Stomach (tissue), 8 donors: ENCODE measurements at regions not wholly inside any gene's neighbourhood (a gene's known extent, or its start where the extent isn't known, plus 50 kb on each side); places are given as distances from the start of the nearest gene placed in this dataset.

Source experiments
- DNase-seq, 2 donors: peaks; one replicate each; pipeline versions ENCODE4 v3.0.0 to v3.0.0-alpha.2; 2013 to 2019
- H3K27ac ChIP-seq, 5 donors: fragments of 200-600 bp in 4 of 5; sonication (generic) in 4 of 5; one replicate each; pipeline ENCODE4 v1.5.1; 2013 to 2019; ENCODE audit warnings: mild to moderate bottlenecking in 1 of 5, moderate library complexity in 1 of 5
- H3K27me3 ChIP-seq, 3 donors: fragments of 200-600 bp; sonication (generic); one replicate each; pipeline ENCODE4 v1.5.1; 2017 to 2019; ENCODE audit warnings: mixed run types in 1 of 3
- H3K36me3 ChIP-seq, 4 donors: fragments of 200-600 bp; sonication (generic); 1 replicate in 3 of 4; 2 replicates in 1 of 4; pipeline ENCODE4 v1.5.1; 2016 to 2019
- H3K4me1 ChIP-seq, 4 donors: fragments of 200-600 bp; sonication (generic); one replicate each; pipeline ENCODE4 v1.5.1; 2016 to 2019
- H3K4me3 ChIP-seq, 4 donors: fragments of 200-600 bp; sonication (generic) in 3 of 4; one replicate each; pipeline ENCODE4 v1.5.1; 2016 to 2019; ENCODE audit warnings: mild to moderate bottlenecking in 1 of 4
- H3K9me3 ChIP-seq, 4 donors: fragments of 200-600 bp; sonication (generic); one replicate each; pipeline ENCODE4 v1.5.1; 2016 to 2019
- EP300 ChIP-seq: sonication (generic); formaldehyde crosslinking; IDR thresholded peaks from one replicate; pipeline ENCODE4 v1.6.1; 2017; ENCODE audit warnings: antibody characterized with exemption
- POLR2A ChIP-seq, 4 donors: fragments of 450-650 bp; IDR thresholded peaks; one replicate each; pipeline ENCODE4 v1.6.1; 2016; ENCODE audit warnings: antibody characterized with exemption in 4 of 4, control low read depth in 2 of 4, mild to moderate bottlenecking in 1 of 4, moderate library complexity in 1 of 4
- POLR2AphosphoS5 ChIP-seq, 3 donors: sonication (generic); formaldehyde crosslinking; IDR thresholded peaks; one replicate each; pipeline ENCODE4 v1.6.1; 2016; ENCODE audit warnings: antibody characterized with exemption in 3 of 3
- WGBS, 5 donors: extraction: QIAGEN DNeasy Blood & Tissue Kit in 3 of 5; methylation state at CpG; one replicate each; pipeline versions ENCODE4 v1.1.5 to v1.1.7; 2013 to 2018; 5-methylcytosine and 5-hydroxymethylcytosine counted together
- intact Hi-C: fragments of 100-400 bp; cut with DNase I; formaldehyde crosslinking; loops from one replicate; pipeline ENCODE4 v1.15.1; 2023; ENCODE audit warnings: low total_unique reads
- TF ChIP-seq, protein P1 (sequence below), 7 experiments: fragments of 450-650 bp in 4 of 7; fragments of 200-600 bp in 3 of 7; sonication (generic) in 3 of 7; IDR thresholded peaks; one replicate each; pipeline ENCODE4 v1.5.1; 2016 to 2019; ENCODE audit warnings: antibody characterized with exemption in 7 of 7, control low read depth in 2 of 7, mild to moderate bottlenecking in 1 of 7
- donor health status: healthy with polysubstance abuse.
- donor health status: Bipolar disorder and iron deficiency.
- donor health status: healthy.

DNA sequence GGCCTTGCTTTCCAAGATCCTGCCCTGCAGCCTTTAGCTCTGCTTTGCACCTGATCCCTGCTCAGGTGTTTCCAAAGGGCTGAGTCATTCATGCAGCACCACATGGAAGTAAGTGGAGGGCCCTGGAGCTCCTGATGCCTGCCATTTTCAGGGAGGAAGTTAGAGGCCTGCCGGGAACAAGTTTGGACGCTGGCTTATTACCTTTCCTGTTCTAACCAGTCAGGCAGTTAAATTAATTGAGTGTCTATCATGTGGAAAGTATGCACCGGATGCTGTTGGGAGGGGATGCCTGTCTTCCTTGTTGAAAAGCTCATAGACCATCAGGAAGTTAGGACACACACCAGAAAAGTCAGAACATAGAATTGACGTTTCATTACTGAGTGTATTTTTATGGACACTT is 73.7 kb upstream of the PLET1 start:
- Histone ChIP-seq H3K36me3 (peaks cover 0 to 4% (median 0%) of the 10 kb centered on the region in 4 donors), H3K9me3 (peaks cover 0 to 5% (median 0%) of the 10 kb centered on the region in 4 donors), H3K27ac (no peak overlapping the region), H3K4me3 (no peak overlapping the region), H3K27me3 (no peaks in the 10 kb centered on the region), H3K4me1 (no peaks in the 10 kb centered on the region)
- WGBS, 5 donors = 52 to 89% (median 81%) methylated on average over 4 of the region's 4 CpGs
- intact Hi-C loops = no loop called here
- no peak for TF ChIP-seq POLR2AphosphoS5 (IDR thresholded peaks at IDR 0.05)
- TF ChIP-seq, protein P1, sequence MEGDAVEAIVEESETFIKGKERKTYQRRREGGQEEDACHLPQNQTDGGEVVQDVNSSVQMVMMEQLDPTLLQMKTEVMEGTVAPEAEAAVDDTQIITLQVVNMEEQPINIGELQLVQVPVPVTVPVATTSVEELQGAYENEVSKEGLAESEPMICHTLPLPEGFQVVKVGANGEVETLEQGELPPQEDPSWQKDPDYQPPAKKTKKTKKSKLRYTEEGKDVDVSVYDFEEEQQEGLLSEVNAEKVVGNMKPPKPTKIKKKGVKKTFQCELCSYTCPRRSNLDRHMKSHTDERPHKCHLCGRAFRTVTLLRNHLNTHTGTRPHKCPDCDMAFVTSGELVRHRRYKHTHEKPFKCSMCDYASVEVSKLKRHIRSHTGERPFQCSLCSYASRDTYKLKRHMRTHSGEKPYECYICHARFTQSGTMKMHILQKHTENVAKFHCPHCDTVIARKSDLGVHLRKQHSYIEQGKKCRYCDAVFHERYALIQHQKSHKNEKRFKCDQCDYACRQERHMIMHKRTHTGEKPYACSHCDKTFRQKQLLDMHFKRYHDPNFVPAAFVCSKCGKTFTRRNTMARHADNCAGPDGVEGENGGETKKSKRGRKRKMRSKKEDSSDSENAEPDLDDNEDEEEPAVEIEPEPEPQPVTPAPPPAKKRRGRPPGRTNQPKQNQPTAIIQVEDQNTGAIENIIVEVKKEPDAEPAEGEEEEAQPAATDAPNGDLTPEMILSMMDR (IDR thresholded peaks at IDR 0.05) = no peak
- TF ChIP-seq POLR2A (IDR thresholded peaks at IDR 0.05) = no peak
- no peak for TF ChIP-seq EP300
- no peak for DNase-seq

DNA sequence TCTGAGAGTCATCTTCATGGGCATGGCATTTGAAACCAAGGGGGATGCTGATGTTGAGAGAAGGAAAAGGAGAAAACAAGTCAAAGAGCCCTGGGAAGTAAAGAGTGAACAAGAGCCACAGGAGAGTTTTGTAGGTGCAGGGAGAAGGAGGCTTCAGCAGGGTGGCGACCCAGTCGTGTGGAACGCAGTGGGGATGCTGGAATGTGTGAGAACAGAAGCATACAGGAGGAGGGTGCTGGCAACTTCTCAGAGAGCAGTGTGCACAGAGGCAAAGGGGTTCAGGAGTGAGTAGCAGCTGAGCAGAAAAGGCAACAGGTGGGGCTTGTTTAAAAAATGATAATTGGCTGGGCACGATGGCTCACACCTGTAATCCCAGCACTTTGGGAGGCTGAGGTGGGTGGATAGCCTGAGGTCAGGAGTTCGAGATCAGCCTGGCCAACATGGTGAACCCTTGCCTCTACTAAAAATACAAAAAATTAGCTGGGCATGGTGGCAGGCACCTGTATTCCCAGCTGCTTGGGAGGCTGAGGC is 75.8 kb upstream of the PLET1 start:
- H3K4me3 ChIP-seq = no peak overlapping the region
- no peaks in the 10 kb centered on the region for H3K4me1 ChIP-seq
- H3K27me3 ChIP-seq = no peaks in the 10 kb centered on the region
- intact Hi-C loops = no loop called here
- no peak overlapping the region for H3K27ac ChIP-seq
- H3K9me3 ChIP-seq = peaks cover 0 to 5% (median 0%) of the 10 kb centered on the region in 4 donors
- 81 to 88% (median 82%) methylated on average over 5 of the region's 5 CpGs for WGBS, 5 donors
- TF ChIP-seq EP300 (no peak), POLR2A (IDR thresholded peaks at IDR 0.05) (no peak)
- H3K36me3 ChIP-seq = peaks cover 0 to 4% (median 0%) of the 10 kb centered on the region in 4 donors
- no peak for DNase-seq

DNA sequence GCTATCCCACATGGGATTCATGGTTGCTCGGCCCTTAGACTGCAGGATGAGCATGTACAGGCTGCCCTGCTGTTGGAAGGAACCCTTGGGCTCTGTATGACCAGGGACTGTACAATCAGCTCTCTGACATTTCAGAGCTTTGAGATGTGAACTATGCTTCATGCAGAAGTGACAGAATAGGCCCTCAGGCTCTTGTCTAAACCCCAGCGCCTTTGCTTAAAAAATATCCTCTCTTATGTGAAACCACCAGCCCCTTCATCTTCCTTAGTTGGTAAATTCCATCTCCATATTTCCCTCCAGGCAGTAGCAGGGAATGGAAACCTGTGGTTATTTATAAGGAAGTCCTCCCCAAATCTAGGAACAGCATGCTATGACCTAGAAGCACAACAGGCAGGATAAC is 78.9 kb upstream of the PLET1 start:
- Histone ChIP-seq H3K4me1 (peaks cover 14 to 22% (median 19%) of the 10 kb centered on the region in 4 donors), H3K27ac (no peak overlapping the region), H3K36me3 (peaks cover 0 to 4% (median 0%) of the 10 kb centered on the region in 4 donors), H3K9me3 (peaks cover 0 to 5% (median 0%) of the 10 kb centered on the region in 4 donors), H3K4me3 (no peak overlapping the region), H3K27me3 (no peaks in the 10 kb centered on the region)
- intact Hi-C loops = no loop called here
- TF ChIP-seq EP300 (no peak), POLR2AphosphoS5 (IDR thresholded peaks at IDR 0.05) (no peak), POLR2A (IDR thresholded peaks at IDR 0.05) (no peak)
- TF ChIP-seq, protein P1 (IDR thresholded peaks at IDR 0.05) = no peak
- DNase-seq = no peak
- WGBS, 5 donors = 80 to 95% (median 90%) methylated on average over 2 of the region's 2 CpGs

DNA sequence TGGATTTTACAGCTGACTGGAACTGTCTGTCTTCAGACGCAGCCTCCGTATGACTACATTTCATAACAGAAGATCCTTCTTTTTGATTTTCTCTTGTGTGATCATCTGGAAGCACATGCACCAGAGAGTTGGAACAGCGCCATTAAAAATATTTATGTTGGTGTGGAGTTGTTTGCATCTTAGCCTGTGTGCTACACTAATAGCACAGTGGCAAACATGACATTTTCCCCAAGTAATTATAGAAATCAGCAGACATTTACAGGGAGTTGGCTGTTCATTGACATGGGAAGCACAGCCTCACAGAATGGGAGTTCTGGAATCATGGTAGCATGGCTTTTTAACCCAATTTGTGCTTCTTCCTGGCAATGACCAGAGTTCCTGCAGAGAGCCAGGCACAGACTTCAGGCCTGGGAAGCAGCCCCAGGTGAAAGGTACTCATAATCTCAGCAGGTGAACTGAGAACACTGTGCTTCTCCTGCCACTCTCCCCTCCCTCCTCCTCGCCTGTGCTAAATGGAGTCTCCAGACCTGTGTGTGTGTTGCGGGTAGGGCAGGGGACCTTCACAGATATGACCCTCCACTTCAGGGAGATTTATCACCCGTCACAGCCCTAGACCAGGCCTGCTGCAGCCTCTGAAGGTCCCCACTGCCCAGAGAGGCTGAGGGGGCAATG is 82.8 kb upstream of the PLET1 start:
- Histone ChIP-seq H3K4me1 (peaks cover 24 to 36% (median 33%) of the 10 kb centered on the region in 4 donors), H3K9me3 (no peaks in the 10 kb centered on the region), H3K4me3 (no peak overlapping the region), H3K27me3 (no peaks in the 10 kb centered on the region), H3K27ac (peak overlapping the region; percentile 25 to 55 (median 45)), H3K36me3 (peaks cover 0 to 4% (median 0%) of the 10 kb centered on the region in 4 donors)
- intact Hi-C loops = no loop called here
- TF ChIP-seq POLR2AphosphoS5 (IDR thresholded peaks at IDR 0.05) (no peak), EP300 (no peak), POLR2A (IDR thresholded peaks at IDR 0.05) (no peak)
- TF ChIP-seq, protein P1 (IDR thresholded peaks at IDR 0.05) = no peak
- DNase-seq = peak in 1 of 2 donors; percentile 65
- 31 to 53% (median 44%) methylated on average over 6 of the region's 6 CpGs for WGBS, 5 donors

DNA sequence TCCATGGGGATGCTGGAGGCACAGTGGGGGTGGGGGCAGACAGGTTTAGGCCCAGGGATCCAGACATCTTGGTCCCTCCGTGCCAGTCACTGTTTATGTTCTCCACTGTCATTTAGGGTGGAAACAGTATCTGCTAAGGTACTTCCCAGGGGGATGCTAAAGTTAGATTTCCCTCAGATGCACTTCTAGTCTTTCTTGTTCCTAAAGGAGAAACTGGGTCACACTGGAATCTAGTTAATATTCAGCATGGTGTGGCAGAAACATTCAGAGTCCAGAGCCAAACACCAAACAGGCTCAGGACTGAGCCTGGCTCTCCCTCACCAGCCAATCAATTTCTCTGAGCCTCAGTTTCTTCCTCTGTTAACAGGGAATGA is 83.4 kb upstream of the PLET1 start:
- Histone ChIP-seq H3K9me3 (no peaks in the 10 kb centered on the region), H3K4me1 (peaks cover 24 to 36% (median 33%) of the 10 kb centered on the region in 4 donors), H3K27ac (peak overlapping the region; percentile 25 to 55 (median 45)), H3K36me3 (no peaks in the 10 kb centered on the region), H3K4me3 (no peak overlapping the region), H3K27me3 (no peaks in the 10 kb centered on the region)
- WGBS, 5 donors = 40 to 62% (median 47%) methylated on average over 1 of the region's 1 CpG
- intact Hi-C loops = no loop called here
- TF ChIP-seq POLR2A (IDR thresholded peaks at IDR 0.05) = no peak
- TF ChIP-seq EP300 = no peak
- TF ChIP-seq POLR2AphosphoS5 (IDR thresholded peaks at IDR 0.05) = no peak
- TF ChIP-seq, protein P1 (IDR thresholded peaks at IDR 0.05) = no peak
- DNase-seq = no peak
